ENCODE measurements at regions not wholly inside any gene's neighbourhood (a gene's known extent, or its start where the extent isn't known, plus 50 kb on each side); places are given as distances from the start of the nearest gene placed in this dataset.

DNA sequence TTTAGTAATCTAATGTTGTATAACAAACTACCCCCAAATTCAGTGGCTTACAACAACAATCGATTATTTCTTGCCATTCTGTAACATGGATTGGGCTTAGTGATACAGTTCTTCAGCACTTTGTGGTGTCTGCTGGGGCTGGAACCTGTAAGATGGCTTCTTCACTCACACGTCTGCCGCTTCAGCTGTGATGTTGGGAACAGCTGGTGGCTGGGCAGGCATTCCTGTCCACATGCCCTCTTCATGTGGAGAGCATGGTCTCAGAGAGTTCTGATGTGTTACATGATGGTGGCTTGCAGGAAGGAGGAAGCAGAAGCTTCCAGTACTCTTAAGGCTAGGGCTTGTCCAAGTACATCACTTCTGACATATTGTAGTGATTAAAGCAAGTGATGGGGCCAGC lies 276.9 kb downstream of the PTBP2 start:
- DNase-seq = no peak

- DNase-seq = no peak
Observed at GRCh38 chr1:96999191-96999590, 277.6 kb downstream of the PTBP2 start.

GRCh38 chr1:97004054-97004453 lies 282.5 kb downstream of the PTBP2 start:
- DNase-seq = no peak

GRCh38 chr1:97004743-97005142 lies 283.2 kb downstream of the PTBP2 start:
- no peak for DNase-seq

GRCh38 chr1:97006044-97006661 lies 284.6 kb downstream of the PTBP2 start:
- DNase-seq = no peak

GRCh38 chr1:97007840-97008604 lies 286.4 kb downstream of the PTBP2 start:
- no peak for DNase-seq

GRCh38 chr1:97010566-97011264 lies 289.1 kb downstream of the PTBP2 start:
- DNase-seq = no peak

- no peak for DNase-seq
Observed at GRCh38 chr1:97013136-97013535, 291.6 kb downstream of the PTBP2 start.

DNA sequence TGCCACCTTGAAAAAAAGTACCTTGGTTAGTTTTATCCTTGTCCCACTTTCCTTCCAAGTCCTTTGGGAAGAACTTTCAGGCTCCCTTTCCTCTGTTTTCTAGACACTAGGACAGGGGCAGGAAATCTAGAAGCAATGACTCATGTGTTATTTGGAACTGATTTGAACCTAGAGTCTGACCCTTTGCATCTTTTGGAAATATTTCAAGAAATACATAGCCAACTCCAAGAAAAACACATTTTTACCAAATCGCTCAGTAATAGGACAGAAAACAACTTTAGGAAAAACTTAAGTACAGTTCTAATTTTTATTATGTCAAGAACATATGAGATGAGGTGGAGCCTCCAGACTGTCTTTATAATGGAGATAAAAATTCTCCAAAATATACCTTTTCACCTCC lies 292.4 kb downstream of the PTBP2 start:
- no peak for DNase-seq

DNA sequence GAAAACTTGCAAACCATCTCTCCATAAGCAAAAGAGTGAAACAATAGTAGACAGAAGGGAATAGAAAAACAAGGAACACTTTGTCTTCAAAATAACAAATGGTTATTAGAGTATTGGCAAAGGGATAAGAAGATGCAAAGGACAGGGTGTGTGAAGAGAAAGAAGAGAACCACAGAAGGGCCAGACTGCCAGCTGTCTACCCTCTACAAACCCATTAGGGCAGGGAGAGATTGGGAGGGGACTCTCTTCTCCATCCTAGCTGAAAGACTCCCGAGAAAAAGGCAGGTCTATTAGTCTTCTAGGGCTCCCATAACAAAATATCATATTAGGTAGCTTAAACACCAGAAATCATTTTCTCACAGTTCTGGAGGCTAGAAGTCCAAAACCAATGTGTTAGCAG lies 292.8 kb downstream of the PTBP2 start:
- no peak for DNase-seq

- DNase-seq = peak; percentile 1
Observed at GRCh38 chr1:97017895-97018294, 296.3 kb downstream of the PTBP2 start.
